ENCODE measurements at regions not wholly inside any gene's neighbourhood (a gene's known extent, or its start where the extent isn't known, plus 50 kb on each side); places are given as distances from the start of the nearest gene placed in this dataset.

DNA sequence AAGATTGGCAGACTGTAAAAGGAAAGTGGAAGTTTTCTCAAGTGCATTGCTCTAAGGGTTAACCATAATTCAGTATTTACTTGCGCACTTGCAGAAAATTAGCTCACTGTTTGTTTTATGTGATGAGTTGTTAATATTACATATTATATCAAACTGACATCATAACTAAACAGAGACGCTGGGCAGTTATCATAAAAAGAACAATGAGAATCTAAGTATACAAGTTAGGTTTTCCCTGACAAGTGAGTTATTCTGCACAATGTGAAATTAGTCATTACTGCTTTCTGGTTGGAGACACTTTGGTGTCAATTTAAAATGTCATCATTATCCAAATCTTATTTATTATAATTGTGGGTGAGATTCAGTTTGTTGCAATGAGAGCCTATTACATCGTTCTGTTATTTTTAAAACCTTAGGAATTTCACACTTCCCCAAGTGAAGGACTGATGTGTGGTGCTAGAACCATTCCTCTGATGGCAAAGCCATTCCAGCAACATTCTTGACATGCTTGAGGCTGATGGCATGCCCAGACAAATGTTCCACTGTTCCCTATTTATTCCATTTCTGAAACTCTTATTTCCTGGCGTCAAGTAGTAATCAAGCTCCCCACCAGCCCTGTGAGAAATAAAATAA, 90.1 kb upstream of the FLRT2 start:
- H3K4me1 ChIP-seq: no peaks in the 10 kb centered on the region
- no peak overlapping the region for H3K27ac ChIP-seq
- WGBS (ENCODE audit: insufficient coverage, low coverage, low lambda C conversion rate, missing lambda C conversion rate): 77% methylated on average over 4 of the region's 4 CpGs
- ATAC-seq (no peak), DNase-seq (no peak)
- H3K27me3 ChIP-seq: no peaks in the 10 kb centered on the region
- H3K36me3 ChIP-seq: no peaks in the 10 kb centered on the region
- intact Hi-C loops (cut with DNase I): no loop called here
- no peaks in the 10 kb centered on the region for H3K9me3 ChIP-seq
- no peak overlapping the region for H3K4me3 ChIP-seq
- TF ChIP-seq POLR2A (IDR thresholded peaks at IDR 0.05): no peak
- TF ChIP-seq, protein P1, sequence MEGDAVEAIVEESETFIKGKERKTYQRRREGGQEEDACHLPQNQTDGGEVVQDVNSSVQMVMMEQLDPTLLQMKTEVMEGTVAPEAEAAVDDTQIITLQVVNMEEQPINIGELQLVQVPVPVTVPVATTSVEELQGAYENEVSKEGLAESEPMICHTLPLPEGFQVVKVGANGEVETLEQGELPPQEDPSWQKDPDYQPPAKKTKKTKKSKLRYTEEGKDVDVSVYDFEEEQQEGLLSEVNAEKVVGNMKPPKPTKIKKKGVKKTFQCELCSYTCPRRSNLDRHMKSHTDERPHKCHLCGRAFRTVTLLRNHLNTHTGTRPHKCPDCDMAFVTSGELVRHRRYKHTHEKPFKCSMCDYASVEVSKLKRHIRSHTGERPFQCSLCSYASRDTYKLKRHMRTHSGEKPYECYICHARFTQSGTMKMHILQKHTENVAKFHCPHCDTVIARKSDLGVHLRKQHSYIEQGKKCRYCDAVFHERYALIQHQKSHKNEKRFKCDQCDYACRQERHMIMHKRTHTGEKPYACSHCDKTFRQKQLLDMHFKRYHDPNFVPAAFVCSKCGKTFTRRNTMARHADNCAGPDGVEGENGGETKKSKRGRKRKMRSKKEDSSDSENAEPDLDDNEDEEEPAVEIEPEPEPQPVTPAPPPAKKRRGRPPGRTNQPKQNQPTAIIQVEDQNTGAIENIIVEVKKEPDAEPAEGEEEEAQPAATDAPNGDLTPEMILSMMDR (IDR thresholded peaks at IDR 0.05): no peak

DNA sequence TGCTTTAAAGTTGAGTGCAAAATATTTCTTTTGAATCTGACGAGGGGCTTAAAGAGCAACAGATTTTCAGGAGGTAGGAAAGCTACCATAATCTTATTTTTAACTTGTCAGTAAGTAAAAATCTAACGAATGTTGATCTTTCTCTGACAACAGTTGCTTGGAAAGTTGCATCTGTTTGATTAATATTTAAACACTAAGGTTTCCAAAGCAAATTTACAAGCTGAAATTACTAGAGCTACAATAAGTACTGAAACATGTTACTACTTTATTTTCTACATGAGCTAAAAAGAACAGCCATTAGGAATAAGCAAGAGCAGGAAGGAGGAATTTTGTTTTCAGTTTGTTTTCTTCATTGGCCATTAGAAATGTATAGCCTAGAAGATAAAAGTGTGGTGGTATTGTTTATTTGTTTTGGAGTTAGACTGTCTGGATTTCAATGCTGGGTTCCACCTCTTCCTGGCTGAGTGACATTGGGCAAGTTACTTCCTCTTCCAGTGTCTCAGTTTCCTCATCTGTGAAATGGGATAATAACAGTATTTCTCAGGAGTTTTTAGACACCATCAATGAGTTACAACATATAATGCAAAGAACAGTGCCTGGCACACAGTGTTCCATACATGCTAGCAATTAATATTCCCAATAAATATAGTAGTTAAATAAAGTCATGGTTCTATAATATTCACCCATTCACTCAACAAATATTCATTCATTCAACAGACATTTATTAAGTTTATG, 87.9 kb upstream of the FLRT2 start:
- intact Hi-C loops (cut with DNase I): no loop called here
- Histone ChIP-seq H3K9me3 (no peaks in the 10 kb centered on the region), H3K36me3 (no peaks in the 10 kb centered on the region), H3K4me3 (no peak overlapping the region), H3K4me1 (no peaks in the 10 kb centered on the region), H3K27me3 (no peaks in the 10 kb centered on the region), H3K27ac (no peak overlapping the region)
- TF ChIP-seq, protein P1 (IDR thresholded peaks at IDR 0.05): no peak
- no peak for TF ChIP-seq POLR2A (IDR thresholded peaks at IDR 0.05)
- ATAC-seq (peak in 2 of 4 donors; percentile 30 to 59), DNase-seq (no peak)
- 11% methylated on average over 2 of the region's 2 CpGs for WGBS (ENCODE audit: insufficient coverage, low coverage, low lambda C conversion rate, missing lambda C conversion rate)

DNA sequence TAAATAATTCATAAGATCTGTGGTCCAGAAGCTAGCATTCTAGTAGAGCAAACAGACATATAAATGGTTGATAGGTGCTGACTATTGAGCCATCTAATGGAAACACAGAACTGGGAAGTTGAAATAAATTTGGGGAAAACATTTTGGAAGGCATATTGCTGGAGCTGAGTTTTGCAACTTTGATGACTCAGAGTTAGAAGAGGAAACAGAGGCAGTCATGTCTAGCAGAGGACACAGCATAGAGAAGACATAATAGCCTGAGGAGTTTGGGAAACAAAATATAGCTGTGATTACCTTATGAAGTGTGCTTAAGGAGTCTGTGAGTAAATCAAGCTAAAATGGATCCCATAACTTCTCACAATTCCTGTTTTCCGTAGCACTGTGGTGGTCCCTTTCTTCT, 86.9 kb upstream of the FLRT2 start:
- Histone ChIP-seq H3K4me1 (no peaks in the 10 kb centered on the region), H3K36me3 (no peaks in the 10 kb centered on the region), H3K9me3 (no peaks in the 10 kb centered on the region), H3K4me3 (no peak overlapping the region), H3K27ac (no peak overlapping the region), H3K27me3 (no peaks in the 10 kb centered on the region)
- WGBS (ENCODE audit: insufficient coverage, low coverage, low lambda C conversion rate, missing lambda C conversion rate): 72% methylated on average over 1 of the region's 1 CpG
- intact Hi-C loops (cut with DNase I): no loop called here
- TF ChIP-seq, protein P1 (IDR thresholded peaks at IDR 0.05): no peak
- DNase-seq: no peak
- ATAC-seq: no peak

DNA sequence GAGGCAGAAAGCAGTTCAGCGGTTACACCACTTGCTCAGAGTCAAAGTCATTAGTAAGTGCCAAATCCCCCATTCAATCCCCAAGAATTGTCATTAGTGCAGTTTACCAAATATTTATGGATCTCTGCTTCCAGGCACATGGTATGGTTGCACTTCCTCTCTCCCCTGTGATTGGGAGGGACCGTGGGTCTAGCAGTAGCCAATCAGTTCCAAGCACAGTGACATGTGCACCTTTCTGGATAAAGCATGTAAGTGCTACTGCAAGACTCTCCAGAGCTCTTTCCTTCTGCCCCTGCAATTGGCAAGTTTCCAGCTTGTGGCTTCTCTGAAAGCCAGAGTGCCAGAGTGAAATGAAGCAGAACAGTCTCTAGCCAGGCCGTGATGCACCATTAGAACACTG, 85.3 kb upstream of the FLRT2 start:
- intact Hi-C loops (cut with DNase I): no loop called here
- ATAC-seq (no peak), DNase-seq (no peak)
- Histone ChIP-seq H3K9me3 (no peaks in the 10 kb centered on the region), H3K27me3 (no peaks in the 10 kb centered on the region), H3K4me3 (no peak overlapping the region), H3K4me1 (no peaks in the 10 kb centered on the region), H3K36me3 (no peaks in the 10 kb centered on the region), H3K27ac (no peak overlapping the region)
- no peak for TF ChIP-seq POLR2A (IDR thresholded peaks at IDR 0.05)
- TF ChIP-seq, protein P1 (IDR thresholded peaks at IDR 0.05): no peak
- WGBS (ENCODE audit: insufficient coverage, low coverage, low lambda C conversion rate, missing lambda C conversion rate): 63% methylated on average over 2 of the region's 3 CpGs
